HEK293T (cell line): ENCODE measurements at regions not wholly inside any gene's neighbourhood (a gene's known extent, or its start where the extent isn't known, plus 50 kb on each side); places are given as distances from the start of the nearest gene placed in this dataset.

Experiments
- ARNT ChIP-seq: fragments of 450-650 bp; IDR thresholded peaks from 2 replicates; pipeline ENCODE4 v1.6.1; 2017; ENCODE audit warnings: mild to moderate bottlenecking
- BHLHE40 ChIP-seq: fragments of 450-650 bp; IDR thresholded peaks from 2 replicates; pipeline ENCODE4 v1.6.1; 2016; ENCODE audit warnings: mild to moderate bottlenecking, moderate library complexity, borderline replicate concordance
- CTBP1 ChIP-seq: fragments of 450-650 bp; IDR thresholded peaks from 2 replicates; pipeline ENCODE4 v1.6.1; 2016; ENCODE audit warnings: borderline replicate concordance
- ELF4 ChIP-seq: fragments of 450-650 bp; IDR thresholded peaks from 2 replicates; pipeline ENCODE4 v1.6.1; 2017; ENCODE audit warnings: antibody characterized with exemption
- FOXA1 ChIP-seq: fragments of 450-650 bp; IDR thresholded peaks from 2 replicates; pipeline ENCODE4 v1.6.1; 2016; ENCODE audit warnings: mild to moderate bottlenecking
- FOXK2 ChIP-seq: fragments of 450-650 bp; IDR thresholded peaks from 2 replicates; pipeline ENCODE4 v1.6.1; 2016; ENCODE audit warnings: mild to moderate bottlenecking
- HDGF ChIP-seq: fragments of 450-650 bp; IDR thresholded peaks from 2 replicates; pipeline ENCODE4 v1.6.1; 2017; ENCODE audit warnings: antibody characterized with exemption, borderline replicate concordance
- NFRKB ChIP-seq: fragments of 450-650 bp; IDR thresholded peaks from 2 replicates; pipeline ENCODE4 v1.6.1; 2016; ENCODE audit warnings: mild to moderate bottlenecking, moderate library complexity
- SP1 ChIP-seq: fragments of 450-650 bp; IDR thresholded peaks from 2 replicates; pipeline ENCODE4 v1.6.1; 2017
- SUZ12 ChIP-seq: fragments of 450-650 bp; IDR thresholded peaks from 2 replicates; pipeline ENCODE4 v1.6.1; 2016; ENCODE audit warnings: mild to moderate bottlenecking
- TARDBP ChIP-seq: fragments of 450-650 bp; IDR thresholded peaks from 2 replicates; pipeline ENCODE4 v1.6.1; 2016

- no peak for TF ChIP-seq SP1
- TF ChIP-seq HDGF, result no peak
- no peak for TF ChIP-seq BHLHE40
- no peak for TF ChIP-seq ELF4
- no peak for TF ChIP-seq SUZ12
- TF ChIP-seq FOXK2, result no peak
- no peak for TF ChIP-seq TARDBP
- TF ChIP-seq CTBP1, result no peak
- no peak for TF ChIP-seq FOXA1
- no peak for TF ChIP-seq ARNT
- no peak for TF ChIP-seq NFRKB
Measured at GRCh38 chr2:107407974-107408373, 418.7 kb upstream of the RGPD4 start.
